Transverse colon (tissue), 4 donors: ENCODE measurements at regions not wholly inside any gene's neighbourhood (a gene's known extent, or its start where the extent isn't known, plus 50 kb on each side); places are given as distances from the start of the nearest gene placed in this dataset.

Source experiments
- EP300 ChIP-seq: sonication (generic); formaldehyde crosslinking; IDR thresholded peaks from one replicate; pipeline ENCODE4 v1.6.1; 2017; ENCODE audit warnings: antibody characterized with exemption, low read depth
- POLR2A ChIP-seq: fragments of 450-650 bp; IDR thresholded peaks from one replicate; pipeline ENCODE4 v1.6.1; 2016; ENCODE audit warnings: antibody characterized with exemption, mild to moderate bottlenecking, moderate library complexity
- POLR2AphosphoS5 ChIP-seq, 3 donors: sonication (generic); formaldehyde crosslinking; IDR thresholded peaks; one replicate each; pipeline ENCODE4 v1.6.1; 2016; ENCODE audit warnings: antibody characterized with exemption in 3 of 3
- TF ChIP-seq, protein P1 (sequence below), 5 experiments: fragments of 200-600 bp in 3 of 5; fragments of 450-650 bp in 2 of 5; sonication (generic) in 3 of 5; IDR thresholded peaks; 1 replicate in 2 of 5; 2 replicates in 3 of 5; pipeline ENCODE4 v1.5.1; 2016 to 2017; ENCODE audit warnings: antibody characterized with exemption in 5 of 5, inconsistent platforms in 3 of 5, mild to moderate bottlenecking in 2 of 5, moderate library complexity in 1 of 5

DNA sequence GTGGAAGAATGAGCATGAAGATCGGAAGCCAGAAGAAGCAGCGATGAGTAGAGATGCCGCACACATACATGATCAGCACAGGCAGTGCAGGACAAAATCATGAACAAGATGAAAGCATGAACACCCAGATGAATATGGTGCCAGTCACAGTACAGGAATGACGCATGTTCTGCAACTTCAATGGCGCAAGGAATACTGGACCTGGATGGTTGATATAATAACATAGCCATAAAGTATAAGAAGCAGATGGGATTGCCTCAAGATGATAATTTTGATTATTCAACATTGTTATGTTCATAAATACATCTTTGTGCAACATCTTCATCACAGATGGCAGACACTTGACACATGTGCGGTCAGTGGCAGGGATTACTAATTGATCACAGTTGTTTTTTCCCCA lies 59.7 kb upstream of the SLCO3A1 start:
- TF ChIP-seq POLR2AphosphoS5 (IDR thresholded peaks at IDR 0.05) (no peak), EP300 (no peak), POLR2A (no peak)
- TF ChIP-seq, protein P1, sequence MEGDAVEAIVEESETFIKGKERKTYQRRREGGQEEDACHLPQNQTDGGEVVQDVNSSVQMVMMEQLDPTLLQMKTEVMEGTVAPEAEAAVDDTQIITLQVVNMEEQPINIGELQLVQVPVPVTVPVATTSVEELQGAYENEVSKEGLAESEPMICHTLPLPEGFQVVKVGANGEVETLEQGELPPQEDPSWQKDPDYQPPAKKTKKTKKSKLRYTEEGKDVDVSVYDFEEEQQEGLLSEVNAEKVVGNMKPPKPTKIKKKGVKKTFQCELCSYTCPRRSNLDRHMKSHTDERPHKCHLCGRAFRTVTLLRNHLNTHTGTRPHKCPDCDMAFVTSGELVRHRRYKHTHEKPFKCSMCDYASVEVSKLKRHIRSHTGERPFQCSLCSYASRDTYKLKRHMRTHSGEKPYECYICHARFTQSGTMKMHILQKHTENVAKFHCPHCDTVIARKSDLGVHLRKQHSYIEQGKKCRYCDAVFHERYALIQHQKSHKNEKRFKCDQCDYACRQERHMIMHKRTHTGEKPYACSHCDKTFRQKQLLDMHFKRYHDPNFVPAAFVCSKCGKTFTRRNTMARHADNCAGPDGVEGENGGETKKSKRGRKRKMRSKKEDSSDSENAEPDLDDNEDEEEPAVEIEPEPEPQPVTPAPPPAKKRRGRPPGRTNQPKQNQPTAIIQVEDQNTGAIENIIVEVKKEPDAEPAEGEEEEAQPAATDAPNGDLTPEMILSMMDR (IDR thresholded peaks at IDR 0.05), result no peak
